ENCODE measurements at regions not wholly inside any gene's neighbourhood (a gene's known extent, or its start where the extent isn't known, plus 50 kb on each side); places are given as distances from the start of the nearest gene placed in this dataset.

DNA sequence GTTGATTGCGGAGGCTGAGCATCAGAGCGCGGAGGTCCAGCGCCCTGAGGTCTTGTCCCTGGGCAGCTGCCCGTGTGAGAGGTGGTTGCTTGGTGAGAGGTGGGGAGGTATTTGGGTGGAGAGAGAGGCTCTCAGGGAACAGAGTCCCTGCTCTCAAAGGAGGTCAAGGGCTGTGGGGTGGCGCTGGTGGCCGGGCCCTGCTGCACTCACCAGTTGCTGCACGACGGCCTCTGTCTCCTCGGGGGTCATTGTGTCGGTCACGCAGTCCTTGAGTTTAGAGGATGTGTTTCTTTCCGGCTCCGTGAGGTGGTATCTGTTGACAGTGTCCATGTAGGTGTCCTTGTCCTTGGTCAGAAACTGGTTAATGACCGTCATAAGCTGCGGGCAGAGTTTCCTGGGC, 95.5 kb downstream of the WTIP start (continued):
- TF ChIP-seq, protein P1, sequence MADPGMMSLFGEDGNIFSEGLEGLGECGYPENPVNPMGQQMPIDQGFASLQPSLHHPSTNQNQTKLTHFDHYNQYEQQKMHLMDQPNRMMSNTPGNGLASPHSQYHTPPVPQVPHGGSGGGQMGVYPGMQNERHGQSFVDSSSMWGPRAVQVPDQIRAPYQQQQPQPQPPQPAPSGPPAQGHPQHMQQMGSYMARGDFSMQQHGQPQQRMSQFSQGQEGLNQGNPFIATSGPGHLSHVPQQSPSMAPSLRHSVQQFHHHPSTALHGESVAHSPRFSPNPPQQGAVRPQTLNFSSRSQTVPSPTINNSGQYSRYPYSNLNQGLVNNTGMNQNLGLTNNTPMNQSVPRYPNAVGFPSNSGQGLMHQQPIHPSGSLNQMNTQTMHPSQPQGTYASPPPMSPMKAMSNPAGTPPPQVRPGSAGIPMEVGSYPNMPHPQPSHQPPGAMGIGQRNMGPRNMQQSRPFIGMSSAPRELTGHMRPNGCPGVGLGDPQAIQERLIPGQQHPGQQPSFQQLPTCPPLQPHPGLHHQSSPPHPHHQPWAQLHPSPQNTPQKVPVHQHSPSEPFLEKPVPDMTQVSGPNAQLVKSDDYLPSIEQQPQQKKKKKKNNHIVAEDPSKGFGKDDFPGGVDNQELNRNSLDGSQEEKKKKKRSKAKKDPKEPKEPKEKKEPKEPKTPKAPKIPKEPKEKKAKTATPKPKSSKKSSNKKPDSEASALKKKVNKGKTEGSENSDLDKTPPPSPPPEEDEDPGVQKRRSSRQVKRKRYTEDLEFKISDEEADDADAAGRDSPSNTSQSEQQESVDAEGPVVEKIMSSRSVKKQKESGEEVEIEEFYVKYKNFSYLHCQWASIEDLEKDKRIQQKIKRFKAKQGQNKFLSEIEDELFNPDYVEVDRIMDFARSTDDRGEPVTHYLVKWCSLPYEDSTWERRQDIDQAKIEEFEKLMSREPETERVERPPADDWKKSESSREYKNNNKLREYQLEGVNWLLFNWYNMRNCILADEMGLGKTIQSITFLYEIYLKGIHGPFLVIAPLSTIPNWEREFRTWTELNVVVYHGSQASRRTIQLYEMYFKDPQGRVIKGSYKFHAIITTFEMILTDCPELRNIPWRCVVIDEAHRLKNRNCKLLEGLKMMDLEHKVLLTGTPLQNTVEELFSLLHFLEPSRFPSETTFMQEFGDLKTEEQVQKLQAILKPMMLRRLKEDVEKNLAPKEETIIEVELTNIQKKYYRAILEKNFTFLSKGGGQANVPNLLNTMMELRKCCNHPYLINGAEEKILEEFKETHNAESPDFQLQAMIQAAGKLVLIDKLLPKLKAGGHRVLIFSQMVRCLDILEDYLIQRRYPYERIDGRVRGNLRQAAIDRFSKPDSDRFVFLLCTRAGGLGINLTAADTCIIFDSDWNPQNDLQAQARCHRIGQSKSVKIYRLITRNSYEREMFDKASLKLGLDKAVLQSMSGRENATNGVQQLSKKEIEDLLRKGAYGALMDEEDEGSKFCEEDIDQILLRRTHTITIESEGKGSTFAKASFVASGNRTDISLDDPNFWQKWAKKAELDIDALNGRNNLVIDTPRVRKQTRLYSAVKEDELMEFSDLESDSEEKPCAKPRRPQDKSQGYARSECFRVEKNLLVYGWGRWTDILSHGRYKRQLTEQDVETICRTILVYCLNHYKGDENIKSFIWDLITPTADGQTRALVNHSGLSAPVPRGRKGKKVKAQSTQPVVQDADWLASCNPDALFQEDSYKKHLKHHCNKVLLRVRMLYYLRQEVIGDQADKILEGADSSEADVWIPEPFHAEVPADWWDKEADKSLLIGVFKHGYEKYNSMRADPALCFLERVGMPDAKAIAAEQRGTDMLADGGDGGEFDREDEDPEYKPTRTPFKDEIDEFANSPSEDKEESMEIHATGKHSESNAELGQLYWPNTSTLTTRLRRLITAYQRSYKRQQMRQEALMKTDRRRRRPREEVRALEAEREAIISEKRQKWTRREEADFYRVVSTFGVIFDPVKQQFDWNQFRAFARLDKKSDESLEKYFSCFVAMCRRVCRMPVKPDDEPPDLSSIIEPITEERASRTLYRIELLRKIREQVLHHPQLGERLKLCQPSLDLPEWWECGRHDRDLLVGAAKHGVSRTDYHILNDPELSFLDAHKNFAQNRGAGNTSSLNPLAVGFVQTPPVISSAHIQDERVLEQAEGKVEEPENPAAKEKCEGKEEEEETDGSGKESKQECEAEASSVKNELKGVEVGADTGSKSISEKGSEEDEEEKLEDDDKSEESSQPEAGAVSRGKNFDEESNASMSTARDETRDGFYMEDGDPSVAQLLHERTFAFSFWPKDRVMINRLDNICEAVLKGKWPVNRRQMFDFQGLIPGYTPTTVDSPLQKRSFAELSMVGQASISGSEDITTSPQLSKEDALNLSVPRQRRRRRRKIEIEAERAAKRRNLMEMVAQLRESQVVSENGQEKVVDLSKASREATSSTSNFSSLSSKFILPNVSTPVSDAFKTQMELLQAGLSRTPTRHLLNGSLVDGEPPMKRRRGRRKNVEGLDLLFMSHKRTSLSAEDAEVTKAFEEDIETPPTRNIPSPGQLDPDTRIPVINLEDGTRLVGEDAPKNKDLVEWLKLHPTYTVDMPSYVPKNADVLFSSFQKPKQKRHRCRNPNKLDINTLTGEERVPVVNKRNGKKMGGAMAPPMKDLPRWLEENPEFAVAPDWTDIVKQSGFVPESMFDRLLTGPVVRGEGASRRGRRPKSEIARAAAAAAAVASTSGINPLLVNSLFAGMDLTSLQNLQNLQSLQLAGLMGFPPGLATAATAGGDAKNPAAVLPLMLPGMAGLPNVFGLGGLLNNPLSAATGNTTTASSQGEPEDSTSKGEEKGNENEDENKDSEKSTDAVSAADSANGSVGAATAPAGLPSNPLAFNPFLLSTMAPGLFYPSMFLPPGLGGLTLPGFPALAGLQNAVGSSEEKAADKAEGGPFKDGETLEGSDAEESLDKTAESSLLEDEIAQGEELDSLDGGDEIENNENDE (IDR thresholded peaks at IDR 0.05; ENCODE audit: insufficient replicate concordance, low read length), result no peak
- TF ChIP-seq CREB1 (IDR thresholded peaks at IDR 0.05) (no peak), TAF7 (optimal IDR thresholded peaks at IDR 0.05; ENCODE audit: borderline replicate concordance, low read depth, low read length) (no peak), SIX5 (IDR thresholded peaks at IDR 0.05; ENCODE audit: low read depth, low read length) (no peak), CBX5 (IDR thresholded peaks at IDR 0.05; ENCODE audit: low read depth, low read length) (no peak), CEBPB (IDR thresholded peaks at IDR 0.05; ENCODE audit: low read depth, low read length) (no peak), NANOG (IDR thresholded peaks at IDR 0.05; ENCODE audit: insufficient read depth, low read depth, low read length, poor library complexity, severe bottlenecking) (no peak), ZNF274 (IDR thresholded peaks at IDR 0.05; ENCODE audit: borderline replicate concordance, extremely low read depth, low read length) (no peak), HDAC6 (IDR thresholded peaks at IDR 0.05; ENCODE audit: low read depth, low read length) (no peak), SP4 (IDR thresholded peaks at IDR 0.05; ENCODE audit: low read length) (no peak), TAF1 (IDR thresholded peaks at IDR 0.05; ENCODE audit: low read depth, low read length) (no peak)
- TF ChIP-seq, protein P2, sequence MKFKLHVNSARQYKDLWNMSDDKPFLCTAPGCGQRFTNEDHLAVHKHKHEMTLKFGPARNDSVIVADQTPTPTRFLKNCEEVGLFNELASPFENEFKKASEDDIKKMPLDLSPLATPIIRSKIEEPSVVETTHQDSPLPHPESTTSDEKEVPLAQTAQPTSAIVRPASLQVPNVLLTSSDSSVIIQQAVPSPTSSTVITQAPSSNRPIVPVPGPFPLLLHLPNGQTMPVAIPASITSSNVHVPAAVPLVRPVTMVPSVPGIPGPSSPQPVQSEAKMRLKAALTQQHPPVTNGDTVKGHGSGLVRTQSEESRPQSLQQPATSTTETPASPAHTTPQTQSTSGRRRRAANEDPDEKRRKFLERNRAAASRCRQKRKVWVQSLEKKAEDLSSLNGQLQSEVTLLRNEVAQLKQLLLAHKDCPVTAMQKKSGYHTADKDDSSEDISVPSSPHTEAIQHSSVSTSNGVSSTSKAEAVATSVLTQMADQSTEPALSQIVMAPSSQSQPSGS (IDR thresholded peaks at IDR 0.05; ENCODE audit: low read length), result no peak
